ENCODE measurements at regions not wholly inside any gene's neighbourhood (a gene's known extent, or its start where the extent isn't known, plus 50 kb on each side); places are given as distances from the start of the nearest gene placed in this dataset.
"Not testable (repeated sequence)": the region's sequence is repeated elsewhere in the genome, so short reads cannot be mapped to it uniquely, and the experiment has no call there.

DNA sequence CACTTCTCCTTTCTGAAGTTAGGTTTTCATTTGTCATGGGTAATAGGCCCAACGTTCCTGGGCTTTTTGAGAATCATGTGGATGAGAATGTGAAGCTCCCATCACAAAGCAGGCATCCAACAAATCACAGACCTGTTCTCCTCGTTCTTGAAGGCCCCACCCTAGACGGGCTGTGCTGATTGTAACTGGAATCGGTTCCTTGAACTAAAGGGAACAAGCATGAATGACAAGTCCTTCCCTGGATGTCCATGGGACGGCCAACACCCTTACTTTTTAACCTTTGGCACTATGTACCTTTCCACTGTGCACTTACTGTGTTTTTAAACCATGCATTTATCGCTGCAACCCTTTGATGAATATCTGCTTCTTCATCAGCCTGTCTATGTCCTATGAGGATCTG is 438.2 kb downstream of the CD83 start:
- no peak overlapping the region for H3K4me3 ChIP-seq (ENCODE audit: low read depth, low read length)
- TF ChIP-seq, protein P1, sequence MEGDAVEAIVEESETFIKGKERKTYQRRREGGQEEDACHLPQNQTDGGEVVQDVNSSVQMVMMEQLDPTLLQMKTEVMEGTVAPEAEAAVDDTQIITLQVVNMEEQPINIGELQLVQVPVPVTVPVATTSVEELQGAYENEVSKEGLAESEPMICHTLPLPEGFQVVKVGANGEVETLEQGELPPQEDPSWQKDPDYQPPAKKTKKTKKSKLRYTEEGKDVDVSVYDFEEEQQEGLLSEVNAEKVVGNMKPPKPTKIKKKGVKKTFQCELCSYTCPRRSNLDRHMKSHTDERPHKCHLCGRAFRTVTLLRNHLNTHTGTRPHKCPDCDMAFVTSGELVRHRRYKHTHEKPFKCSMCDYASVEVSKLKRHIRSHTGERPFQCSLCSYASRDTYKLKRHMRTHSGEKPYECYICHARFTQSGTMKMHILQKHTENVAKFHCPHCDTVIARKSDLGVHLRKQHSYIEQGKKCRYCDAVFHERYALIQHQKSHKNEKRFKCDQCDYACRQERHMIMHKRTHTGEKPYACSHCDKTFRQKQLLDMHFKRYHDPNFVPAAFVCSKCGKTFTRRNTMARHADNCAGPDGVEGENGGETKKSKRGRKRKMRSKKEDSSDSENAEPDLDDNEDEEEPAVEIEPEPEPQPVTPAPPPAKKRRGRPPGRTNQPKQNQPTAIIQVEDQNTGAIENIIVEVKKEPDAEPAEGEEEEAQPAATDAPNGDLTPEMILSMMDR (IDR thresholded peaks at IDR 0.05; ENCODE audit: low read depth, low read length), result no peak

DNA sequence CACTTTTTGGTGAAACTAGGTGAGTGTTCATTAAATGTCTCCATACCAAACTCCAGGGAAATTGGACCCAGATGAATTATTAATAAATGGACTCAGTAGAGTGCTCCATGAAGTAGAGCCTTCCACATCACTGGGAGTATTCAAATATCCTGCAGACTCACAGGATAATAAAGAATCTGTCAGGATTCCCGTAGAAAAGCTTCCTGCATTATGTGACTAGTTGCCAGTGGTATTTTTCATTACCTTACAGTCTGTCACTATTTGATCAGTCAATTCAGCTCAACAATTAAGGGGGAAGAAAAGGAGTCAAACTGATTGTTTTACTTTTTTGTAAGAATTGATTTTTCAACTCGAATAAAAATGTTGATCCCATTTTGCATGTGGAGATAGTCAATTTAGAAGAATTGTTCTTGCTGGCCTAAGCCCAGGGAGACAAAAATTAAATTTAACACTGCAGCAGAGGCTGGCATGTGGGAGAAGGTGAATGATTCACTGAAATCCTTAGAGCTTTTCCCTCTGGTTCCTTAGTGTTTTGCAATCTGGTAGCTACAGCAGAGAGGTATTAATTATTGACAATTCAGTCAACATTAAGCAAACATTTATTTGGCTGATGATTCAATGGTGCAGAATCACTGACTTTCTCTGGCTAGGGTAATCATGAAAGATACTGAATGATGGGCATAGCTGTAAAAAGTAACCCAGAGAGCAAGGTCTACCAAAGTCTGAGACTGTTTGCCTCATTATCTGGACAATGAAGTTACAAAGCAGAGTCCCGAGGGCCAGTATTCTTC is 442.4 kb downstream of the CD83 start:
- TF ChIP-seq, protein P1 (IDR thresholded peaks at IDR 0.05; ENCODE audit: low read depth, low read length), result no peak
- no peak overlapping the region for H3K4me3 ChIP-seq (ENCODE audit: low read depth, low read length)

GRCh38 chr6:14561563-14561962 is 444.0 kb downstream of the CD83 start:
- H3K4me3 ChIP-seq (ENCODE audit: low read depth, low read length), result not testable (repeated sequence)

- TF ChIP-seq, protein P1 (IDR thresholded peaks at IDR 0.05; ENCODE audit: low read depth, low read length), result no peak
- no peak overlapping the region for H3K4me3 ChIP-seq (ENCODE audit: low read depth, low read length)
Measured at GRCh38 chr6:14567842-14568241, 450.3 kb downstream of the CD83 start.

DNA sequence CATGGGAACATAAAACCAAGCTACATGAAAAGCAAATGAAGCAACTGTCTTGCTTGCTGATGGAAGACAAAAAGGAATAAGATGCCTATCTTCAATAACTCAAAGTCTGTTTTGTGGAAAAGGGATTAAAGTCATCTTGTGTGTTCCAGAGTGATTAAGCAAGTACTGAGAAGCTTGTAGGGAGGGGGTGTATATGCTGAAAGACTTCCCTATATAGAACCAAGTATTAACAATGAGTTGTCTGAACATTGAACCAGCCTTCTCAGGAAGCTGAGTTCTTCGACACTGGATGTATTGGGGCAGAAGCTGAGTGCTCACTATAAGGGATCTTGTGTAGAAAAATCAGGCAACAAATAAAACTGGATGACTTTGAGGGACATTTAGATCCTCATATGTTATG is 451.8 kb downstream of the CD83 start:
- no peak overlapping the region for H3K4me3 ChIP-seq (ENCODE audit: low read depth, low read length)
- TF ChIP-seq, protein P1 (IDR thresholded peaks at IDR 0.05; ENCODE audit: low read depth, low read length), result no peak

DNA sequence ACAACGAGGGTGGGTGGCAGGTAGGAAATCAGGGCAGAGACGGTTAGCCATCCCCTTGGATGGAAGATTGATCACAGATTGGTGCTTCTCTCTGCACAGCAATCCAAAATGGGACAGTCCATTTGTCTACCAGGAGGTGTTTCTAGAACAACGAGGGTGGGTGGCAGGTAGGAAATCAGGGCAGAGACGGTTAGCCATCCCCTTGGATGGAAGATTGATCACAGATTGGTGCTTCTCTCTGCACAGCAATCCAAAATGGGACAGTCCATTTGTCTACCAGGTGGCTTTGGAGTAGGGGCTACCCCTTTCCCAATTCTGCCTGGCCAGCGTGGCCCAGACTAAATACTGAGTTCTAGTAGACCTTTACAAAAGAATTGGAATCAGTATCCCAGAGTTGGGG is 452.3 kb downstream of the CD83 start:
- H3K4me3 ChIP-seq (ENCODE audit: low read depth, low read length), result not testable (repeated sequence)

GRCh38 chr6:14571001-14571400 is 453.4 kb downstream of the CD83 start:
- TF ChIP-seq, protein P1 (IDR thresholded peaks at IDR 0.05; ENCODE audit: low read depth, low read length), result no peak
- no peak overlapping the region for H3K4me3 ChIP-seq (ENCODE audit: low read depth, low read length)

- no peak overlapping the region for H3K4me3 ChIP-seq (ENCODE audit: low read depth, low read length)
- TF ChIP-seq, protein P1 (IDR thresholded peaks at IDR 0.05; ENCODE audit: low read depth, low read length), result no peak
Measured at GRCh38 chr6:14571746-14572145, 454.2 kb downstream of the CD83 start.

All from WI38 (cell line).